ENCODE measurements at regions not wholly inside any gene's neighbourhood (a gene's known extent, or its start where the extent isn't known, plus 50 kb on each side); places are given as distances from the start of the nearest gene placed in this dataset.
"Not testable (repeated sequence)": the region's sequence is repeated elsewhere in the genome, so short reads cannot be mapped to it uniquely, and the experiment has no call there.

DNA sequence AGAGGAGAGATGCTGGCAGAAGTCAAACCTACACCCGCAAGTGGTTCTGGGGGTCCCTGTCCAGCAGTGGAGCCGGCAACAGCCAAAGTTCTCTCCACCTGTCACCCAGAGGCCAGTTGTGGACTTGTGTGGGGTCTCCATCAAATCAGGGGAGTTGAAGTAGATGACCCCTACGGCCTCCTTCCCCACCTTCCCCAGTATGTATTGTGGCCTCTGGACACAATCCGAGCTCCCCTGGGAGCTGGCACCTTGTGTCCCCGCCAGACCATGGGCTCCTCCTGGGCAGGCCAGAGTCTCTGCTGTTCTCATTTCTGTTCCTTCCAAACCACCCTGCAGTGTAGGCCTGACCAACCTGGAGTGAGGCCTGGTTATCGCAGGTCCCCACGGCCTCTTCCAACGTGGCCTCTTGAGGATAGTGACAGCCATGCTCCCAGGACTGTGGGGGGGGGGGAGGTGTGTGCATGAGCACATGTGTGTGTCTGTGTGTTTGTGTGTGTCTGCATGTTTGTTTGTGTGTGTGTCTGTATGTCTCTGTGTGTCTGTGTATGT is 246.4 kb downstream of the MATN1 start:
- DNase-seq, result no peak

- DNase-seq, result no peak
Observed at GRCh38 chr1:30476476-30476875, 246.9 kb downstream of the MATN1 start.

DNA sequence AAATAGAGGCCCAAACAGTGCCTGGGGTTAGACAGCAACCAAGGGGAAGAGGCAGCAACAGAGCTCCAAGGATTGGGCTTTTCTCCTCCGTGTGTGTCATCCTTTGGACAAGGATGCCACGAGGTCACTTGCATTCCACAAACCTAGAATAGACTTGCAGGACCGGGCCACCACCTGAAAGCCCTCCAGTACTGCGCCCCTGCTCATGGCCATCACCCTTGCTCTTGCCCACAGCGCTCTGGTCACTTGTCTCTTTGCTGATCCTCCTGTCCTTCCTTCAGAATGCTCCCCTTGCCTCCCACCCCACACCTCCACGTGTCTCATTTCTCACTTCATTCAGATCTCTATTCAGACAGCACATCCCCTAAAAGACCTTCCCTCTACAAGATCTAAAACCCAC is 247.4 kb downstream of the MATN1 start:
- no peak for DNase-seq

GRCh38 chr1:30475201-30475600 is 248.2 kb downstream of the MATN1 start:
- DNase-seq, result no peak

- no peak for DNase-seq
Observed at GRCh38 chr1:30474818-30475200, 248.6 kb downstream of the MATN1 start.

GRCh38 chr1:30473922-30474817 is 249.2 kb downstream of the MATN1 start:
- no peak for DNase-seq

- DNase-seq, result no peak
Observed at GRCh38 chr1:30472526-30472925, 250.9 kb downstream of the MATN1 start.

GRCh38 chr1:30472009-30472408 is 251.4 kb downstream of the MATN1 start:
- DNase-seq, result no peak

- DNase-seq, result no peak
Observed at GRCh38 chr1:30471307-30471706, 252.1 kb downstream of the MATN1 start.

GRCh38 chr1:30469426-30469825 is 254.0 kb downstream of the MATN1 start:
- no peak for DNase-seq

DNA sequence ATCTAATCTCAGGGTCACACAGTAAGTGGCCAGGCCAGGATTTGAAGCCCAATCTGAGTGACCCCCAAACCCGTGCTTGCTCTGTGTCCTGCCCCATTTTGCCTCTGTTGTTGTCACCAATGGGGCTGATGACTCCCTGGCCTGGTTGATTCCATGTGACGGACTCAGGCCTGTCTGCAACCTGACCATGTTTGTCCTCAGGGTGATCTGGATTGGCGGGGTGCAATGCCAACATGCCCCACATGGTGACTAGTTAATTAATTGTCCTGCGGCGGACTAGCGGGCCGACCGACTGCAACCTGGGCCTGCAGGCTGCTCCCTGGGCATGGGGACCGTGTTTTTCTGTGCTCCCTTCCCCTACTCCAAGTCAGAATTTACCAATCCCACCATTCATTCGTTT is 256.3 kb downstream of the MATN1 start:
- no peak for DNase-seq

DNA sequence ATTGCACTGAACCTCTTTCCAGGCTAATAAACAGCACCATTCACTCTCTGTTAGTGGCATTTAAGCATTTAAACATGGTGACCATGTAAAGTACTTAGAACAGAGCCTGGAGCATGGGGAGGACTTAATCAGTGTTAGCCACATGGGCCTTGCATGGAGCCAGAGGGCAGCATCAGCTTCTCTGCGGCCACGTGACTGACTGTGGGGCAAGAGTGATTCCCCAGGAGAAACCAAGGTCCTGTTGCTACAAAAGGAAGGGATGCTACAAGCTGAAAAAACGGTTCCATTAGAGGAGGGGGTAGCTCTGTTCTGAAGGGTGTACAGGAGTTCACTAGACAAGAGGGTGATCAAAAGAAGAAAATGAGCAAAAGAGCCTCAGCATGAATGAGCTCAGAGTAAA is 256.8 kb downstream of the MATN1 start:
- no peak for DNase-seq

DNA sequence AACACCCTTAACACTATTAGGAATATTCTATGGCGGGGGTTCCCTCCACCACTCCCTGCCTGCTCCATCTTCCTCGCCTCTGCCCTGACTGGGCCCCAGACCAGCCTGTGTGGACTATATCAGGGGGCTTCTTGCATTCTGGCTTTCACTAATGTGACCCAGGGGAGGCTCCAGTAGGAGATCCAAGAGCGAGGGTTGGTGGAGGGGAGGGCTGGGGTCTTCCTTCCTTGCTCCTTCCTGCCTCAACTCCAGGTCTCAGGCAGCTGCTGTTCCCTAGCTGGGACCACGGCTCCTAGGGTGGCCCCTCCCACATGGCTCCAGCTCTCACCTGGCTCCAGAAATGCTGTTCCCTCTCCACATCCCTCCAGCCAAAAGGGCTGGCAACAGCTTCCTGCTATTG is 257.4 kb downstream of the MATN1 start:
- DNase-seq, result no peak

- no peak for DNase-seq
Observed at GRCh38 chr1:30465096-30465495, 258.3 kb downstream of the MATN1 start.

DNA sequence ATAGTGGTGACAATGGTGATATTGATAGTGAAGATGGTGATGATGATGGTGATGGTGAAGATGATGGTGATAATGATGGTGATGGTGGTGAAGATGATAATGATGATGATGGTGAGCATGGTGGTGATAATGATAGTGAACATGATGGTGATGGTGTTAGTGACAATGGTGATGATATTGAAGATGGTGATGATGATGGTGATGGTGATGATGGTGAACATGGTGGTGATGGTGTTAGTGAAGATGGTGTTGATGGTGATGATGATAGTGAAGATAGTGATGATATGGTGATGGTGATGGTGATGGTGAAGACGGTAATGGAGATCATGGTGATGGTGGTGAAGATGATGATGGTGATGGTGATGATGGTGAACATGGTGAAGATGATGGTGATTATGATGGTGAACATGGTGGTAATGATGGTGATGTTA is 259.2 kb downstream of the MATN1 start:
- no peak for DNase-seq

DNA sequence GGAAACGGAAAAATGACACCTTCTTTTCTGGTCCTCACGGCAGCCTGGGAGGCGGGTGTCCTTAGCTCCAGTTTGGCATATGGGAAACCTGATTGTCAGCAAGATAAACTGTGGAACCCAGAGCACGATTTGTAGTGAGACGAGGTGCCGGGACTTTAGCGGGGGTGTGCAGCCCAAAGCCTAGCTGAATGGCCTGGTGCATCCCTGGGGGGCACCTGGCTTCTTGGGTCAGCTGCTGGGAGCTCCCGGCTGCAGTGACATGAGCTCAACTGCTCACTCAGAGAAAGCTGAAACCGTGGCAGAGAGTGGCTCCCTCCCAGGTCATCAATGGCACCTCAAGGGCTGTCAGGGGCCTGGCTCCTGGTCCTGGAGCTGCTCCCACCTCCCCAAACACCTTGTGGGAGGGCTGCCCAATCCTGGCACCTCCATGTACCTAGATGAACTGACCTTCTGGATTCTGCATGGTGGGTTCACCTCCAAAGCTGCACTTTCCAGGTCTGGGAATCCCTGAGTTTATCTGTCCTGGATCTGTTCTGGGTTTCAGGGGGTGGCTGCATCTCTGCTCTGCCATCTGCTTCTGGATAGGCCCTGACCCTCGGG is 260.5 kb downstream of the MATN1 start:
- no peak for DNase-seq

DNA sequence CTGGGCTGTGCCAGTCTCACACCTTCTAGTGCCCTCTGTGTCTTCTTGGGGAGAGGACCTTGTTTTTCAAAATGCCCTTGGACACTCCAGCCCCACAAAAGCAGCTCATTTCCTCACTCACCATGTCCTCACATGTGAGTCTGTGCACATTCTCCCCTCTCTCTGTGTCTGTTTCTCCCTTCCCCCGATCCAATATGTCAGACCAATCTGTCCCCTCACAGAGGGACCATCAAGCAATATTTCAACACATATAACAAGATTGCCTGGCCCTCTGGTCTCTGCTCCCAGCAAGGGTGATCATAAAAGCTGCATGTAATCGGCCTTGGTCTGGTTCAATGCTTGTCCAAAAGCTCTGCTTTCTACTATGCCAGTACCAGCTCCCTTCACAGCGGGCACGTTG is 261.2 kb downstream of the MATN1 start:
- DNase-seq, result no peak

- DNase-seq, result no peak
Observed at GRCh38 chr1:30461640-30462039, 261.7 kb downstream of the MATN1 start.

DNA sequence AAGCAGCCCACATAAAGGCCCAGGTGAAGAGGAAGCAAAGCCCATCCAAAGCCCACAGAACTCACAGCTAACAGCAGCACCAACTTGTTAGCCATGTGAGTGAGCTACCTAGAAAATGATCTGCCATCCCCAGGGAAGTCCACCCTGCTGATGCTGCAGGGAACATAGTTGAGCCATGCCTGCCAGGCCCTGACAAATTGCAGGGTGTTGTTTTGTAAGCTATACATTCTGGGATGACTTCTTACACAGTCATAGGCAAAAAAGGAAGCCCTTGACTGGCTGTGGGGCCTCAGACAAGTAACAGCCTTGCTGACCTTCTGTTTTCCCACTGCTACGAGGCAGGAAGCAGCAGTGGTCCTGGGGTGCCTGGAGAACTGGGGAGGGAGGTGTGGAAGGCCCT is 262.7 kb downstream of the MATN1 start:
- DNase-seq, result no peak

- DNase-seq, result not testable (repeated sequence)
Observed at GRCh38 chr1:30458730-30459485, 264.5 kb downstream of the MATN1 start.

DNA sequence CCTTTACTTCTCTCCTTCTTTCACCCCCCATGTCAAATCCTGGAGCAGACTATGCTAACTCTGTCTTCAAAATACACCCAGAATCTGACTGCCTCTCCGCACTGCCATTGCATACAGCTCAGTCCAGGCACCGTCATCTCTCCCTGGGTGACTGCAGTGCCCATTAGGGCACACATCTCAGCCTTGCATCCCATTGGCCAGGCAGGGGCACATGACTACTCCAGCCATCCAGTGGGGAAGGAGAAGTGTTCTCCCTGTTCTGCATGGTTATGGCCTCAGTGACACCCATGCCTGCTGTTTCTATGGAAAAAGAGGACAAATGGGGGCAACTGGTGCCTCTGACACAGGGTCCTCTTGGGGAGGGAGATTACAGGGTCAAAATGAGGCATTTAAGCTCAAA is 270.5 kb downstream of the MATN1 start:
- DNase-seq, result no peak

GRCh38 chr1:30452170-30452569 is 271.2 kb downstream of the MATN1 start:
- no peak for DNase-seq

- no peak for DNase-seq
Observed at GRCh38 chr1:30451532-30452125, 271.8 kb downstream of the MATN1 start.
